Spleen (tissue), 11 donors: ENCODE measurements at regions not wholly inside any gene's neighbourhood (a gene's known extent, or its start where the extent isn't known, plus 50 kb on each side); places are given as distances from the start of the nearest gene placed in this dataset.

Source experiments
- DNase-seq: peaks from one replicate; pipeline ENCODE4 v3.0.0-alpha.2; 2020
- H3K27ac ChIP-seq, 8 donors: fragments of 200-600 bp; sonication (generic) in 7 of 8; 1 replicate in 4 of 8; 2 replicates in 4 of 8; pipeline versions ENCODE4 v1.5.0 to v1.8.0; 2016 to 2021; ENCODE audit warnings: inconsistent platforms in 4 of 8, mild to moderate bottlenecking in 4 of 8, moderate library complexity in 1 of 8
- H3K27me3 ChIP-seq, 7 donors: fragments of 200-600 bp; sonication (generic) in 6 of 7; replicated peaks in 1 of 7; 1 replicate in 4 of 7; 2 replicates in 3 of 7; pipeline versions ENCODE4 v1.5.0 to v1.8.0; 2016 to 2021; ENCODE audit warnings: inconsistent platforms in 3 of 7, mild to moderate bottlenecking in 1 of 7
- H3K36me3 ChIP-seq, 6 donors: fragments of 200-600 bp; sonication (generic) in 5 of 6; 1 replicate in 4 of 6; 2 replicates in 2 of 6; pipeline versions ENCODE4 v1.5.0 to v1.8.0; 2016 to 2021; ENCODE audit warnings: inconsistent platforms in 2 of 6
- H3K4me1 ChIP-seq, 6 donors: fragments of 200-600 bp; sonication (generic) in 5 of 6; 1 replicate in 3 of 6; 2 replicates in 3 of 6; pipeline versions ENCODE4 v1.5.0 to v1.8.0; 2016 to 2021; ENCODE audit warnings: inconsistent platforms in 3 of 6
- H3K4me3 ChIP-seq, 8 donors: fragments of 200-600 bp; sonication (generic) in 7 of 8; 1 replicate in 4 of 8; 2 replicates in 4 of 8; pipeline versions ENCODE4 v1.5.0 to v1.8.0; 2016 to 2021; ENCODE audit warnings: inconsistent platforms in 4 of 8, mild to moderate bottlenecking in 4 of 8, moderate library complexity in 2 of 8
- H3K9me3 ChIP-seq, 8 donors: fragments of 200-600 bp; sonication (generic) in 7 of 8; 1 replicate in 4 of 8; 2 replicates in 4 of 8; pipeline versions ENCODE4 v1.5.0 to v1.8.0; 2016 to 2021; ENCODE audit warnings: inconsistent platforms in 4 of 8
- CTCF ChIP-seq, 11 experiments: fragments of 200-600 bp in 7 of 11; fragments of 450-650 bp in 4 of 11; sonication (generic) in 4 of 11; IDR thresholded peaks in 8 of 11; conservative IDR thresholded peaks in 3 of 11; 1 replicate in 7 of 11; 2 replicates in 4 of 11; pipeline versions ENCODE4 v1.4.0 to v1.8.0; 2016 to 2021; ENCODE audit warnings: antibody characterized with exemption in 11 of 11, inconsistent platforms in 4 of 11, mild to moderate bottlenecking in 1 of 11
- POLR2A ChIP-seq, 3 donors: fragments of 450-650 bp; IDR thresholded peaks; one replicate each; pipeline ENCODE4 v1.5.1; 2017; ENCODE audit warnings: antibody characterized with exemption in 3 of 3, mild to moderate bottlenecking in 1 of 3
- POLR2AphosphoS5 ChIP-seq, 3 donors: sonication (generic); formaldehyde crosslinking; IDR thresholded peaks; one replicate each; pipeline ENCODE4 v1.5.1; 2017; ENCODE audit warnings: antibody characterized with exemption in 3 of 3
- WGBS, 5 donors: extraction: QIAGEN DNeasy Blood & Tissue Kit in 3 of 5; methylation state at CpG; one replicate each; pipeline versions ENCODE4 v1.1.5 to v1.1.7; 2013 to 2018; 5-methylcytosine and 5-hydroxymethylcytosine counted together
- intact Hi-C: fragments of 100-400 bp; cut with DNase I; formaldehyde crosslinking; loops from one replicate; pipeline ENCODE4 v1.15.0; 2023; ENCODE audit warnings: low total_unique reads
- donor health status: healthy with polysubstance abuse.
- donor health status: DM: no; HTN: no; CAD: no; lungs with moderate emphysema.
- donor health status: DM: no; HTN: no; CAD: no.
- donor health status: Bipolar disorder and iron deficiency.
- donor health status: healthy.
- donor health status: DM: no; HTN: no; CAD: no.
- donor health status: DM: yes; HTN: yes; CAD: no.

GRCh38 chr1:5812295-5812694, 179.9 kb downstream of the NPHP4 start:
- H3K36me3 ChIP-seq = no peaks in the 10 kb centered on the region
- no peaks in the 10 kb centered on the region for H3K4me1 ChIP-seq
- intact Hi-C loops = no loop called here
- no peak overlapping the region for H3K4me3 ChIP-seq
- H3K9me3 ChIP-seq = no peaks in the 10 kb centered on the region
- TF ChIP-seq POLR2A (IDR thresholded peaks at IDR 0.05) (no peak), CTCF (IDR thresholded peaks at IDR 0.05 in 8 of 11, conservative IDR thresholded peaks at IDR 0.05 in 3 of 11) (no peak), POLR2AphosphoS5 (IDR thresholded peaks at IDR 0.05) (no peak)
- whole genome bisulfite sequencing, 5 donors = 65 to 87% (median 71%) methylated on average over 2 of the region's 2 CpGs
- no peak for DNase-seq
- H3K27ac ChIP-seq = no peak overlapping the region
- H3K27me3 ChIP-seq = peaks cover 0 to 48% (median 9%) of the 10 kb centered on the region in 7 donors

- no peak overlapping the region for H3K27ac ChIP-seq
These were observed 180.8 kb downstream of the NPHP4 start for GRCh38 chr1:5811419-5811818.

GRCh38 chr1:5810553-5811270, 181.5 kb downstream of the NPHP4 start:
- Histone ChIP-seq H3K4me3 (no peak overlapping the region), H3K27me3 (peaks cover 0 to 40% (median 9%) of the 10 kb centered on the region in 7 donors), H3K36me3 (no peaks in the 10 kb centered on the region), H3K27ac (no peak overlapping the region), H3K4me1 (no peaks in the 10 kb centered on the region), H3K9me3 (no peaks in the 10 kb centered on the region)
- intact Hi-C loops = no loop called here
- no peak for DNase-seq
- no peak for TF ChIP-seq CTCF (IDR thresholded peaks at IDR 0.05 in 8 of 11, conservative IDR thresholded peaks at IDR 0.05 in 3 of 11)
- TF ChIP-seq POLR2A (IDR thresholded peaks at IDR 0.05) = no peak
- TF ChIP-seq POLR2AphosphoS5 (IDR thresholded peaks at IDR 0.05) = no peak
- WGBS, 5 donors = 56 to 74% (median 66%) methylated on average over 11 of the region's 11 CpGs

More at GRCh38 chr1:5811419-5811818, 180.8 kb downstream of the NPHP4 start:
- H3K4me1 ChIP-seq = no peaks in the 10 kb centered on the region
- WGBS, 5 donors = 39 to 55% (median 46%) methylated on average over 9 to 11 of the region's 11 CpGs
- intact Hi-C loops = no loop called here
- TF ChIP-seq POLR2A (IDR thresholded peaks at IDR 0.05) (no peak), CTCF (IDR thresholded peaks at IDR 0.05 in 8 of 11, conservative IDR thresholded peaks at IDR 0.05 in 3 of 11) (no peak), POLR2AphosphoS5 (IDR thresholded peaks at IDR 0.05) (no peak)
- H3K9me3 ChIP-seq = no peaks in the 10 kb centered on the region
- H3K4me3 ChIP-seq = no peak overlapping the region
- H3K36me3 ChIP-seq = no peaks in the 10 kb centered on the region
- peaks cover 0 to 45% (median 9%) of the 10 kb centered on the region in 7 donors for H3K27me3 ChIP-seq
- DNase-seq = no peak

GRCh38 chr1:5810131-5810530, 182.1 kb downstream of the NPHP4 start:
- Histone ChIP-seq H3K36me3 (no peaks in the 10 kb centered on the region), H3K4me3 (no peak overlapping the region), H3K9me3 (no peaks in the 10 kb centered on the region), H3K27ac (no peak overlapping the region), H3K27me3 (peaks cover 0 to 36% (median 9%) of the 10 kb centered on the region in 7 donors), H3K4me1 (no peaks in the 10 kb centered on the region)
- whole genome bisulfite sequencing, 5 donors = 84 to 94% (median 93%) methylated on average over 16 of the region's 16 CpGs
- TF ChIP-seq CTCF (IDR thresholded peaks at IDR 0.05 in 8 of 11, conservative IDR thresholded peaks at IDR 0.05 in 3 of 11) (no peak), POLR2AphosphoS5 (IDR thresholded peaks at IDR 0.05) (no peak), POLR2A (IDR thresholded peaks at IDR 0.05) (no peak)
- DNase-seq = no peak
- intact Hi-C loops = no loop called here
